ENCODE measurements at regions not wholly inside any gene's neighbourhood (a gene's known extent, or its start where the extent isn't known, plus 50 kb on each side); places are given as distances from the start of the nearest gene placed in this dataset.

- TF ChIP-seq TAF1 (IDR thresholded peaks at IDR 0.05; ENCODE audit: borderline replicate concordance, low read depth, low read length) (no peak), USF2 (IDR thresholded peaks at IDR 0.05; ENCODE audit: borderline replicate concordance, low read depth, low read length) (no peak), JUND (IDR thresholded peaks at IDR 0.05) (no peak), CTCF (IDR thresholded peaks at IDR 0.05) (no peak)
Observed at GRCh38 chr2:64218137-64218802, 74.0 kb upstream of the PELI1 start.

All from SK-N-SH (cell line).